ENCODE measurements at regions not wholly inside any gene's neighbourhood (a gene's known extent, or its start where the extent isn't known, plus 50 kb on each side); places are given as distances from the start of the nearest gene placed in this dataset.

GRCh38 chr2:65867446-65867845, 435.0 kb upstream of the SPRED2 start:
- no peak for TF ChIP-seq CTCF (IDR thresholded peaks at IDR 0.05)
- no peaks in the 10 kb centered on the region for H3K4me1 ChIP-seq (ENCODE audit: control insufficient read depth in 1 of 2, insufficient read depth in 1 of 2, low read depth in 1 of 2, low read length in 1 of 2)
- H3K27me3 ChIP-seq = peaks cover 6% of the 10 kb centered on the region
- no peak overlapping the region for H3K4me3 ChIP-seq (ENCODE audit: low read depth in 1 of 2, low read length in 1 of 2)
- H3K36me3 ChIP-seq = no peaks in the 10 kb centered on the region
- H3K27ac ChIP-seq = no peak overlapping the region
- H3K9me3 ChIP-seq = no peaks in the 10 kb centered on the region

- no peak for TF ChIP-seq CTCF (IDR thresholded peaks at IDR 0.05)
- Histone ChIP-seq H3K4me3 (ENCODE audit: low read depth in 1 of 2, low read length in 1 of 2) (no peak overlapping the region), H3K9me3 (no peaks in the 10 kb centered on the region), H3K36me3 (no peaks in the 10 kb centered on the region), H3K4me1 (ENCODE audit: control insufficient read depth in 1 of 2, insufficient read depth in 1 of 2, low read depth in 1 of 2, low read length in 1 of 2) (no peaks in the 10 kb centered on the region), H3K27ac (no peak overlapping the region), H3K27me3 (peaks cover 6% of the 10 kb centered on the region)
Observed at GRCh38 chr2:65866148-65866547, 433.7 kb upstream of the SPRED2 start.

GRCh38 chr2:65864619-65865018, 432.2 kb upstream of the SPRED2 start:
- peaks cover 6% of the 10 kb centered on the region for H3K27me3 ChIP-seq
- no peaks in the 10 kb centered on the region for H3K36me3 ChIP-seq
- no peak for TF ChIP-seq CTCF (IDR thresholded peaks at IDR 0.05)
- no peaks in the 10 kb centered on the region for H3K9me3 ChIP-seq
- H3K4me1 ChIP-seq (ENCODE audit: control insufficient read depth in 1 of 2, insufficient read depth in 1 of 2, low read depth in 1 of 2, low read length in 1 of 2) = no peaks in the 10 kb centered on the region
- H3K4me3 ChIP-seq (ENCODE audit: low read depth in 1 of 2, low read length in 1 of 2) = no peak overlapping the region
- no peak overlapping the region for H3K27ac ChIP-seq

GRCh38 chr2:65863713-65864112, 431.3 kb upstream of the SPRED2 start:
- TF ChIP-seq CTCF (IDR thresholded peaks at IDR 0.05) = no peak
- no peaks in the 10 kb centered on the region for H3K27me3 ChIP-seq
- H3K4me1 ChIP-seq (ENCODE audit: control insufficient read depth in 1 of 2, insufficient read depth in 1 of 2, low read depth in 1 of 2, low read length in 1 of 2) = no peaks in the 10 kb centered on the region

GRCh38 chr2:65856928-65857327, 424.5 kb upstream of the SPRED2 start:
- no peaks in the 10 kb centered on the region for H3K4me1 ChIP-seq (ENCODE audit: control insufficient read depth in 1 of 2, insufficient read depth in 1 of 2, low read depth in 1 of 2, low read length in 1 of 2)
- no peak overlapping the region for H3K27ac ChIP-seq
- no peaks in the 10 kb centered on the region for H3K27me3 ChIP-seq
- no peak for TF ChIP-seq CTCF (IDR thresholded peaks at IDR 0.05)
- H3K9me3 ChIP-seq = no peaks in the 10 kb centered on the region
- H3K36me3 ChIP-seq = no peaks in the 10 kb centered on the region
- H3K4me3 ChIP-seq (ENCODE audit: low read depth in 1 of 2, low read length in 1 of 2) = no peak overlapping the region

More at GRCh38 chr2:65863713-65864112, 431.3 kb upstream of the SPRED2 start:
- no peak overlapping the region for H3K4me3 ChIP-seq (ENCODE audit: low read depth in 1 of 2, low read length in 1 of 2)
- H3K27ac ChIP-seq = no peak overlapping the region
- H3K36me3 ChIP-seq = no peaks in the 10 kb centered on the region
- no peaks in the 10 kb centered on the region for H3K9me3 ChIP-seq

- TF ChIP-seq CTCF (IDR thresholded peaks at IDR 0.05) = no peak
- H3K36me3 ChIP-seq = no peaks in the 10 kb centered on the region
- no peak overlapping the region for H3K27ac ChIP-seq
Observed at GRCh38 chr2:65856423-65856822, 424.0 kb upstream of the SPRED2 start.

More at GRCh38 chr2:65856423-65856822, 424.0 kb upstream of the SPRED2 start:
- no peaks in the 10 kb centered on the region for H3K4me1 ChIP-seq (ENCODE audit: control insufficient read depth in 1 of 2, insufficient read depth in 1 of 2, low read depth in 1 of 2, low read length in 1 of 2)
- no peak overlapping the region for H3K4me3 ChIP-seq (ENCODE audit: low read depth in 1 of 2, low read length in 1 of 2)
- no peaks in the 10 kb centered on the region for H3K27me3 ChIP-seq
- H3K9me3 ChIP-seq = no peaks in the 10 kb centered on the region
